SU-DHL-6 (cell line): ENCODE measurements at regions not wholly inside any gene's neighbourhood (a gene's known extent, or its start where the extent isn't known, plus 50 kb on each side); places are given as distances from the start of the nearest gene placed in this dataset.

ENCODE experiments used
- EZH2phosphoT487 ChIP-seq: fragments of 200-600 bp; sonication (generic), shearing (Covaris generic); conservative IDR thresholded peaks from 2 replicates; pipeline ENCODE4 v1.6.1; 2018; ENCODE audit warnings: mild to moderate bottlenecking, antibody characterized with exemption, low read length, moderate library complexity, mixed read lengths
- TF ChIP-seq, protein P1 (sequence below): fragments of 200-600 bp; sonication (generic); IDR thresholded peaks from one replicate; pipeline ENCODE4 v1.5.1; 2017; ENCODE audit warnings: antibody characterized with exemption, mild to moderate bottlenecking, low read length, moderate library complexity; ENCODE audit not compliant: insufficient read depth, poor library complexity, severe bottlenecking

DNA sequence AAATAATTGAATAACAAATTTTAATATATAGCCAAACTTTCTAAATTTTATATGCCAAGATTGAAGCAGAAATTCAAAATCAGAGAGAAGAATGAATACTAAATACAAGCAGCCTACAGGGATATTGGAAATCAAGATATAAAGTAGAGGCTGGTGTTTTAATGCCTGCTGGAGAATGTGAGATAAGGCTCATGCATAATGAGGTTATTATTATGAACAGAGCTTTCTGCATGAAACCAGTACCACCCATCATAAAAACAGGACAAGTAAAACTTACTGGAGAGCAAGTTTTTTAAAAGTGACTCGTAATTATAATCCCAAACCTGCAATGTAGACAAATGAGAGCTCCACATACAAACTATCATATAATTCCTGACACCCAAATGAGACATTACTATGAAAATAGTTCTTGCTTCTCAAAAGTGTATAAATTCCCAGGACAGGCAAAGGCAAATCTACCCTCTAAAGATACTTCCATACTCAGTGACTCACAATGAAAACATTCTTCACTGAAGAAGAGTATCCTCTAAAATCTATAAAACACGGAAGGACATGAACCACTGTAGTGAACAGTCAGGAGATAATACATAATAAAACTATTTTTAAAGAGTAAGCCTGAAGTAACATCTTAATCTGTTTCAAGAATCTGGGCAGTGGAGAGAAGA, 532.0 kb upstream of the GRAMD2B start:
- TF ChIP-seq, protein P1, sequence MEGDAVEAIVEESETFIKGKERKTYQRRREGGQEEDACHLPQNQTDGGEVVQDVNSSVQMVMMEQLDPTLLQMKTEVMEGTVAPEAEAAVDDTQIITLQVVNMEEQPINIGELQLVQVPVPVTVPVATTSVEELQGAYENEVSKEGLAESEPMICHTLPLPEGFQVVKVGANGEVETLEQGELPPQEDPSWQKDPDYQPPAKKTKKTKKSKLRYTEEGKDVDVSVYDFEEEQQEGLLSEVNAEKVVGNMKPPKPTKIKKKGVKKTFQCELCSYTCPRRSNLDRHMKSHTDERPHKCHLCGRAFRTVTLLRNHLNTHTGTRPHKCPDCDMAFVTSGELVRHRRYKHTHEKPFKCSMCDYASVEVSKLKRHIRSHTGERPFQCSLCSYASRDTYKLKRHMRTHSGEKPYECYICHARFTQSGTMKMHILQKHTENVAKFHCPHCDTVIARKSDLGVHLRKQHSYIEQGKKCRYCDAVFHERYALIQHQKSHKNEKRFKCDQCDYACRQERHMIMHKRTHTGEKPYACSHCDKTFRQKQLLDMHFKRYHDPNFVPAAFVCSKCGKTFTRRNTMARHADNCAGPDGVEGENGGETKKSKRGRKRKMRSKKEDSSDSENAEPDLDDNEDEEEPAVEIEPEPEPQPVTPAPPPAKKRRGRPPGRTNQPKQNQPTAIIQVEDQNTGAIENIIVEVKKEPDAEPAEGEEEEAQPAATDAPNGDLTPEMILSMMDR, result no peak
- TF ChIP-seq EZH2phosphoT487, result no peak
